GM23248 (cell line): ENCODE measurements at regions not wholly inside any gene's neighbourhood (a gene's known extent, or its start where the extent isn't known, plus 50 kb on each side); places are given as distances from the start of the nearest gene placed in this dataset.

Experiments used
- DNase-seq: peaks from one replicate; pipeline ENCODE4 v3.0.0-alpha.2; 2015
- H2AFZ ChIP-seq: fragments of 200-600 bp; sonication (generic); 2 replicates; pipeline ENCODE4 v1.6.1; 2016; ENCODE audit warnings: antibody characterized with exemption
- H3F3A ChIP-seq: fragments of 200-600 bp; sonication (generic); 2 replicates; pipeline ENCODE4 v1.6.1; 2016; ENCODE audit warnings: mild to moderate bottlenecking, antibody characterized with exemption, mixed run types; ENCODE audit not compliant: insufficient read depth
- H3K27ac ChIP-seq: fragments of 200-600 bp; sonication (generic); 2 replicates; pipeline ENCODE4 v1.5.1; 2016; ENCODE audit warnings: mild to moderate bottlenecking
- H3K27me3 ChIP-seq: fragments of 200-600 bp; sonication (generic); replicated peaks from 2 replicates; pipeline ENCODE4 v1.6.1; 2016; ENCODE audit warnings: mild to moderate bottlenecking; ENCODE audit not compliant: insufficient read depth
- H3K36me3 ChIP-seq: fragments of 200-600 bp; sonication (generic); 2 replicates; pipeline ENCODE4 v1.6.1; 2016; ENCODE audit warnings: low read depth, mild to moderate bottlenecking
- H3K4me1 ChIP-seq: fragments of 200-600 bp; sonication (generic); 2 replicates; pipeline ENCODE4 v1.6.1; 2016; ENCODE audit warnings: mild to moderate bottlenecking; ENCODE audit not compliant: insufficient read depth
- H3K4me2 ChIP-seq: fragments of 200-600 bp; sonication (generic); one replicate; pipeline ENCODE4 v1.6.1; 2016; ENCODE audit warnings: mild to moderate bottlenecking; ENCODE audit not compliant: unreplicated experiment
- H3K4me3 ChIP-seq: fragments of 200-600 bp; sonication (generic); 2 replicates; pipeline ENCODE4 v1.5.1; 2016; ENCODE audit warnings: mild to moderate bottlenecking
- H3K79me2 ChIP-seq: fragments of 200-600 bp; sonication (generic); 2 replicates; pipeline ENCODE4 v1.6.1; 2016; ENCODE audit warnings: mild to moderate bottlenecking; ENCODE audit not compliant: insufficient read depth
- H3K9ac ChIP-seq: fragments of 200-600 bp; sonication (generic); 2 replicates; pipeline ENCODE4 v1.6.1; 2016; ENCODE audit warnings: mild to moderate bottlenecking
- H3K9me2 ChIP-seq: fragments of 200-600 bp; sonication (generic); 2 replicates; pipeline ENCODE4 v1.6.1; 2016; ENCODE audit warnings: mixed run types, mild to moderate bottlenecking, moderate library complexity; ENCODE audit not compliant: insufficient read depth
- H3K9me3 ChIP-seq: fragments of 200-600 bp; sonication (generic); one replicate; pipeline ENCODE4 v1.6.1; 2017; ENCODE audit warnings: low read depth
- H4K20me1 ChIP-seq: fragments of 200-600 bp; sonication (generic); 2 replicates; pipeline ENCODE4 v1.6.0; 2016; ENCODE audit not compliant: insufficient read depth
- EZH2 ChIP-seq: fragments of 200-600 bp; sonication (generic); IDR thresholded peaks from 2 replicates; pipeline ENCODE4 v1.6.1; 2018; ENCODE audit warnings: antibody characterized with exemption, mild to moderate bottlenecking; ENCODE audit not compliant: insufficient read depth, poor library complexity, severe bottlenecking
- EZH2phosphoT487 ChIP-seq: fragments of 200-600 bp; sonication (generic); IDR thresholded peaks from 2 replicates; pipeline ENCODE4 v1.6.1; 2018; ENCODE audit warnings: antibody characterized with exemption, moderate library complexity, mild to moderate bottlenecking, low read depth; ENCODE audit not compliant: insufficient read depth
- WGBS, 2 experiments: methylation state at CpG; one replicate each; pipeline ENCODE4 v1.1.6; 2015 to 2017; ENCODE audit warnings: low lambda C conversion rate in 2 of 2, low coverage in 1 of 2; ENCODE audit errors: missing lambda C conversion rate in 2 of 2; 5-methylcytosine and 5-hydroxymethylcytosine counted together
- in situ Hi-C: fragments of 300-500 bp; cut with MboI; formaldehyde crosslinking; loops from 2 replicates; pipeline ENCODE4 v1.15.0; 2020

DNA sequence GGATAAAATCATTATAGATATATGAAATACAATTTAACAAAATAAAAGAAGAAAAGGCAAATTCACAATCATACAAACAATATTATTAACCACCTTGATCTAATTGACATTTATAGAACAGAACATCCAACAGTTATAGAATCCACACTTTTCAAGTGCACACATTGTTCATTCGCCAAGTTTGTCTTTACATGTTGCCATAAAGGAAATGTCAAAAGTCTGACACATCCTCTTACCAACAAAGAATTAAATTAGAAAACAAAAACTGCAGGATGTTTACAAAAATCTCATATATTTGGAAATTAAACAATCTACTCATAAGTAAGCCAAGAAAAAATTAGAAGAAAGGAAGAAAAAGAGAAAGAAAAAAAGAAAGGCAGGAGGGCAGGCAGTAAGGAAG lies 909.2 kb upstream of the EPHA6 start:
- no peaks in the 10 kb centered on the region for H3K4me1 ChIP-seq
- H3K27me3 ChIP-seq, result no peaks in the 10 kb centered on the region
- in situ Hi-C loops, result no loop called here
- DNase-seq, result peak; percentile 9
- H3F3A ChIP-seq, result no peaks in the 10 kb centered on the region
- TF ChIP-seq EZH2, result no peak
- no peak for TF ChIP-seq EZH2phosphoT487
- H3K27ac ChIP-seq, result no peak overlapping the region
- H3K79me2 ChIP-seq, result no peaks in the 10 kb centered on the region
- peaks cover 3% of the 10 kb centered on the region for H3K9me2 ChIP-seq
- no peak overlapping the region for H3K9ac ChIP-seq
- no peaks in the 10 kb centered on the region for H4K20me1 ChIP-seq
- H3K36me3 ChIP-seq, result no peaks in the 10 kb centered on the region
- no peaks in the 10 kb centered on the region for H3K9me3 ChIP-seq
- no peak overlapping the region for H2AFZ ChIP-seq
- H3K4me2 ChIP-seq, result no peak overlapping the region
- H3K4me3 ChIP-seq, result no peak overlapping the region
- 73 to 74% methylated on average over 1 of the region's 1 CpG for WGBS, 2 experiments

GRCh38 chr3:95911767-95912166 lies 902.6 kb upstream of the EPHA6 start:
- H3K27me3 ChIP-seq, result no peaks in the 10 kb centered on the region
- H3K9ac ChIP-seq, result no peak overlapping the region
- DNase-seq, result no peak
- H3F3A ChIP-seq, result no peaks in the 10 kb centered on the region
- H3K79me2 ChIP-seq, result no peaks in the 10 kb centered on the region
- no peak overlapping the region for H3K4me3 ChIP-seq
- no peak for TF ChIP-seq EZH2phosphoT487
- TF ChIP-seq EZH2, result no peak
- no peaks in the 10 kb centered on the region for H3K4me1 ChIP-seq
- in situ Hi-C loops, result no loop called here
- H4K20me1 ChIP-seq, result no peaks in the 10 kb centered on the region
- H3K9me3 ChIP-seq, result no peaks in the 10 kb centered on the region
- H3K36me3 ChIP-seq, result no peaks in the 10 kb centered on the region
- no peak overlapping the region for H2AFZ ChIP-seq
- no peak overlapping the region for H3K27ac ChIP-seq
- 54 to 56% methylated on average over 1 of the region's 1 CpG for WGBS, 2 experiments
- no peaks in the 10 kb centered on the region for H3K9me2 ChIP-seq
- no peak overlapping the region for H3K4me2 ChIP-seq

DNA sequence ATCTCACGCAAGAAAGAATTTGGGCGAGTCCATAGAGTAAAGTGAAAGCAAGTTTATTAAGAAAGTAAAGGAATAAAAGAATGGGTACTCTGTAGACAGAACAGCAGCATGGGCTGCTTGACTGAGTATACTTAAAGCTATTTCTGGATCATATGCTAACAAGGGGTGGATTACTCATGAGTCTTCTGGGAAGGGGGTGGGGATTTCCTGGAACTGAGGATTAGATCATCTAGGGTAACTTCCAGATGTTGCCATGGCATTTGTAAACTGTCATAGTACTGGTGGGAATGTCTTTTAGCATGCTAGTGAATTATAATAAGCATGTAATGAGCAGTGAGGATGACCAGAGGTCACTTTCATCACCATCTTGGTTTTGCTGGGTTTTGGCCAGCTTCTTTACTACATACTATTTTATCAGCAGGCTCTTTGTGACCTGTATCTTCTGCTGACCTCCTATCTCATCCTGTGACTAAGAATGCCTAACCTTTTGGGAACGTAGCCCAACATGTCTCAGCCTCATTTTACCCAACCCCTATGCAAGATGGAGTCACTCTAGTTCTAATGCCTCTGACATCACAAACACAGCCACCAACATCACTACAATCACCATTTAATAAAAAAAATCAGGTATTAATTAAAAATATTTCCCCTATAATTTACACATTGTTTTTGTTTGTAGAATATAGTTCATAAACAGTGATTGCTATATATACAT lies 890.7 kb upstream of the EPHA6 start:
- no peaks in the 10 kb centered on the region for H3K27me3 ChIP-seq
- H2AFZ ChIP-seq, result peak overlapping the region; percentile 90
- peak overlapping the region; percentile 99 for H3K27ac ChIP-seq

DNA sequence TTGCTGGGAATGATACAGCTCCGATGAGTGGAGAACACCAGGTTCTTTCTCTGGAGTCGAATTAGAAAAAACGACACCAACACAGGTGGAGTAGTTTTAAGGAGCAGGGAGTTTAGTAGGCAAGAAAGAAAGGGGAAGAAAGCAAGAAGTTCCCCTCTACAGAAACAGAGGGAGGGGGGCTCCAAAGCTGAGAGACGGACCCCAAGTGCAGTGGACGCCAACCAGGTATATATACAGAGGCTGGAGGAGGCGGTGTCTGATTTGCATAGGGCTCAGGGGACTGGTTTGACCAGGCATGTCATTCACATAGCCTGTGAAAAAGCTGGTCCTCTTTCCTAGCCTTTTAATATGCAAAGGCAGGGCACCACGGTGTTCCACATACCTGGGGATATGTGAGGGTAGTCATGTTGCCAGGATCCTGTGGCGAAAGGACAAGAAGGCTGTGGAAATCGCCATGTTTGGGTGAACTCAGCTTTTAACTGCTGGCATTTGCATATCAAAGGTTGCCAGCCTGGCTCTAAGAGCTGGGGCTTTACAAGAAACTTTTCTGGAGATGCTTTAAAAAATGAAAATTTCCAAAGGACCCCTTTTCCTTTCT lies 887.4 kb upstream of the EPHA6 start:
- Histone ChIP-seq H3K4me2 (no peak overlapping the region), H3K79me2 (no peaks in the 10 kb centered on the region), H3K36me3 (no peaks in the 10 kb centered on the region), H4K20me1 (no peaks in the 10 kb centered on the region), H3K27ac (no peak overlapping the region), H2AFZ (no peak overlapping the region), H3K9ac (no peak overlapping the region), H3K9me3 (no peaks in the 10 kb centered on the region), H3K4me1 (peaks cover 18% of the 10 kb centered on the region), H3K9me2 (no peaks in the 10 kb centered on the region), H3F3A (peaks cover 5% of the 10 kb centered on the region; the same call in 1 of the 2 replicates), H3K27me3 (no peaks in the 10 kb centered on the region), H3K4me3 (no peak overlapping the region)
- in situ Hi-C loops, result no loop called here
- WGBS, 2 experiments, result 82 to 87% methylated on average over 9 of the region's 9 CpGs
- TF ChIP-seq EZH2phosphoT487, result no peak
- no peak for TF ChIP-seq EZH2
- no peak for DNase-seq

More for the DNA sequence above, 890.7 kb upstream of the EPHA6 start:
- H4K20me1 ChIP-seq, result no peaks in the 10 kb centered on the region
- H3K9me2 ChIP-seq, result no peaks in the 10 kb centered on the region
- H3K79me2 ChIP-seq, result no peaks in the 10 kb centered on the region
- TF ChIP-seq EZH2 (no peak), EZH2phosphoT487 (no peak)
- H3K4me1 ChIP-seq, result peaks cover 11% of the 10 kb centered on the region
- H3K9me3 ChIP-seq, result no peaks in the 10 kb centered on the region
- H3K4me3 ChIP-seq, result peak overlapping the region; percentile 79
- 1 to 8% methylated on average over 3 of the region's 3 CpGs for WGBS, 2 experiments
- H3K36me3 ChIP-seq, result no peaks in the 10 kb centered on the region
- peak overlapping the region; percentile 91 for H3K9ac ChIP-seq
- DNase-seq, result peak; percentile 96
- H3K4me2 ChIP-seq, result peak overlapping the region; percentile 100
- in situ Hi-C loops, result no loop called here
- H3F3A ChIP-seq, result peaks cover 5% of the 10 kb centered on the region; the same call in 1 of the 2 replicates
